Stimulated activated naive CD8-positive, alpha-beta T cell treated with anti-CD3 and anti-CD28 coated beads, Interleukin-15, Interleukin-2, amounts not matched to agents 100 ng/mL and 50 ng/mL, for 24 hours (primary cell): ENCODE measurements at regions not wholly inside any gene's neighbourhood (a gene's known extent, or its start where the extent isn't known, plus 50 kb on each side); places are given as distances from the start of the nearest gene placed in this dataset.
"Not testable (repeated sequence)": the region's sequence is repeated elsewhere in the genome, so short reads cannot be mapped to it uniquely, and the experiment has no call there.

Source experiments
- H3K27ac Mint-ChIP-seq: one replicate; pipeline ENCODE4 v1.8.0; 2021; ENCODE audit warnings: mild to moderate bottlenecking, mixed read lengths
- H3K27me3 Mint-ChIP-seq: one replicate; pipeline ENCODE4 v1.8.0; 2021; ENCODE audit warnings: mixed read lengths
- H3K36me3 Mint-ChIP-seq: one replicate; pipeline ENCODE4 v1.8.0; 2021; ENCODE audit warnings: low read depth, mixed read lengths
- H3K4me1 Mint-ChIP-seq: one replicate; pipeline ENCODE4 v1.8.0; 2021; ENCODE audit warnings: low read depth, mixed read lengths
- H3K4me3 Mint-ChIP-seq: one replicate; pipeline ENCODE4 v1.8.0; 2021; ENCODE audit warnings: mild to moderate bottlenecking, mixed read lengths
- H3K9me3 Mint-ChIP-seq: one replicate; pipeline ENCODE4 v1.8.0; 2021; ENCODE audit warnings: mixed read lengths

GRCh38 chr12:73452672-73453469 is 1084.8 kb upstream of the ATXN7L3B start:
- Mint-ChIP-seq H3K9me3 (peaks cover 5% of the 10 kb centered on the region), H3K4me1 (no peaks in the 10 kb centered on the region), H3K27ac (no peak overlapping the region), H3K4me3 (no peak overlapping the region), H3K27me3 (no peaks in the 10 kb centered on the region), H3K36me3 (no peaks in the 10 kb centered on the region)

DNA sequence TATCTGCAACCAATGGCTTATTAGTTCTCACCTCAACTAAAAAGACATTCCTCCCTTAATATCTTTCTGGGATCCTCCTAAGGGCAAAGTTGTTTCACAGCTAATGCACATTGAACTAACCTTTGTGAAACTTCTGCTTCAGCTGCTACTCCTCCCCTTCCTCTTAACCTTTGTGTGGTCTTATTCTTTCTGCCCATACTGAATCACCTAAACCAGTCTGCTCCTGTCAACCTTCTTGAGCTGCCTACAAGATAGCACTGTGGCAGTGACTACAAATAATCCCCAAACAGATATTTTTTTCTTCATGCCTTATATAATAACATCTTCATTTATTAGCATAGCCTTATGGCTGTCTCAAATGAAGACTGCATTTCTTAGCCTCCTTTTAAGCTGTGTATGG is 1077.4 kb upstream of the ATXN7L3B start:
- H3K9me3 Mint-ChIP-seq = no peaks in the 10 kb centered on the region
- no peaks in the 10 kb centered on the region for H3K27me3 Mint-ChIP-seq
- no peak overlapping the region for H3K27ac Mint-ChIP-seq
- no peaks in the 10 kb centered on the region for H3K36me3 Mint-ChIP-seq
- no peak overlapping the region for H3K4me3 Mint-ChIP-seq
- no peaks in the 10 kb centered on the region for H3K4me1 Mint-ChIP-seq

GRCh38 chr12:73465106-73465505 is 1072.5 kb upstream of the ATXN7L3B start:
- Mint-ChIP-seq H3K27me3 (no peaks in the 10 kb centered on the region), H3K36me3 (no peaks in the 10 kb centered on the region), H3K4me1 (no peaks in the 10 kb centered on the region), H3K4me3 (no peak overlapping the region), H3K9me3 (peaks cover 4% of the 10 kb centered on the region), H3K27ac (no peak overlapping the region)

- H3K4me3 Mint-ChIP-seq = no peak overlapping the region
- no peaks in the 10 kb centered on the region for H3K36me3 Mint-ChIP-seq
- no peak overlapping the region for H3K27ac Mint-ChIP-seq
- peaks cover 16% of the 10 kb centered on the region for H3K9me3 Mint-ChIP-seq
- no peaks in the 10 kb centered on the region for H3K4me1 Mint-ChIP-seq
- no peaks in the 10 kb centered on the region for H3K27me3 Mint-ChIP-seq
Measured at GRCh38 chr12:73486256-73486655, 1051.4 kb upstream of the ATXN7L3B start.

DNA sequence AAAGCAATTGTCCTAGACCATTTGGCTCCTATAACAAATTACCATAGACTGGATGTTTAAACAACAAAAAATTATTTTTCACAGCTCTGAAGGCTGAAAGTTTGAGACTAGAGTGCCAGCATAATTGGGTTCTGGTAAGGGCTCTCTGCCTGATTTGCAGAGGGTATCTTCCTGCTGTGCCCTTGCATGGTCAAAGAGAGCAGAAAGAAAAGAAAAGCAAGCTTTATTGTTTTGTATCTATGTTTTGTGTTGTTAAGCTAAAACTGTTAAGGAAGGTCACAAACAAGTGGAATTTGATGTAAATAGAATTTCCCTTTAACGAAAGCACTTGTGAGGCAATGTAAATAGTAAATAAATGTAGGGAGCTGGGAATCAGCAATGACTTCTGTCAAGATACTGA is 1031.0 kb upstream of the ATXN7L3B start:
- Mint-ChIP-seq H3K27ac (no peak overlapping the region), H3K9me3 (peaks cover 11% of the 10 kb centered on the region), H3K36me3 (no peaks in the 10 kb centered on the region), H3K4me1 (no peaks in the 10 kb centered on the region), H3K4me3 (no peak overlapping the region), H3K27me3 (no peaks in the 10 kb centered on the region)

DNA sequence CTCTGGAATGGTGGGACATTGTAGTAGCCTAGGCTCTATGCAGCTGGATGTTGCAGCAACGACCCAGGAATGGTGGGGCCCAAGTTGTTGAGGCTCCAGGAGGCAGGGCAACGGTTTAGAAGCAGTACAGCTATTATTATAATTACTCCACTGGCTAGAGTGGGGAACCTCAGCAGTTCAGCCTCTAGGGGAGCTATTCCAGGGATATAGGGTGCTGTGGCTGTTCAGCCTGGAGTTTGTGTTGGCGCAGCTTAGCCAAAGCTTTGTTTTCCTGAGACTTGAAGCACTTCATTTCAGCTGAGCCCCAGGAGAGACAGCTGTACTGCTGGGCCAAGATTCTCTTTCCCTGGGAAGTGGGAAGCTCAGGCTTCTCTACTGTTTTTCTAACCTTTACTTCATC is 1023.0 kb upstream of the ATXN7L3B start:
- Mint-ChIP-seq H3K27me3 (no peaks in the 10 kb centered on the region), H3K4me1 (no peaks in the 10 kb centered on the region), H3K27ac (no peak overlapping the region)

GRCh38 chr12:73517859-73518258 is 1019.8 kb upstream of the ATXN7L3B start:
- Mint-ChIP-seq H3K27me3 (no peaks in the 10 kb centered on the region), H3K4me1 (no peaks in the 10 kb centered on the region), H3K9me3 (peaks cover 10% of the 10 kb centered on the region), H3K36me3 (no peaks in the 10 kb centered on the region), H3K27ac (no peak overlapping the region), H3K4me3 (no peak overlapping the region)

More for the DNA sequence above, 1023.0 kb upstream of the ATXN7L3B start:
- Mint-ChIP-seq H3K4me3 (no peak overlapping the region), H3K36me3 (no peaks in the 10 kb centered on the region), H3K9me3 (peaks cover 5% of the 10 kb centered on the region)

DNA sequence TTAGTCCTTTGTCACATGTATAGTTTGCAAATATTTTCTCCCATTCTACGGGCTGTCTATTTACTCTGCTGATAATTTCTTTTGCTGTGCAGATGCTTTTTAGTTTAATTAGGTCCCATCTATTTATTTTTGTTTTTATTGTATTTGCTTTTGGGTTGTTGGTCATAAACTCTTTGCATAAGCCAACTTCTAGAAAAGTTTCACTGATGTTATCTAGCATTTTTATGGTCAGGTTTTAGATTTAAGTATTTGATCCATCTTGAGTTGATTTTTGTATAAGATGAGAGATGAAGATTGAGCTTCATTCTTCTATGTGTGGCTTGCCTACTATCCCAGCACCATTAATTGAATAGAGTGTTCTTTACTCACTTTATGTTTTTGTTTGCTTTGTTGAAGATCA is 1008.4 kb upstream of the ATXN7L3B start:
- H3K27ac Mint-ChIP-seq = no peak overlapping the region
- H3K4me1 Mint-ChIP-seq = no peaks in the 10 kb centered on the region
- no peak overlapping the region for H3K4me3 Mint-ChIP-seq
- H3K27me3 Mint-ChIP-seq = no peaks in the 10 kb centered on the region
- no peaks in the 10 kb centered on the region for H3K36me3 Mint-ChIP-seq
- peaks cover 5% of the 10 kb centered on the region for H3K9me3 Mint-ChIP-seq

DNA sequence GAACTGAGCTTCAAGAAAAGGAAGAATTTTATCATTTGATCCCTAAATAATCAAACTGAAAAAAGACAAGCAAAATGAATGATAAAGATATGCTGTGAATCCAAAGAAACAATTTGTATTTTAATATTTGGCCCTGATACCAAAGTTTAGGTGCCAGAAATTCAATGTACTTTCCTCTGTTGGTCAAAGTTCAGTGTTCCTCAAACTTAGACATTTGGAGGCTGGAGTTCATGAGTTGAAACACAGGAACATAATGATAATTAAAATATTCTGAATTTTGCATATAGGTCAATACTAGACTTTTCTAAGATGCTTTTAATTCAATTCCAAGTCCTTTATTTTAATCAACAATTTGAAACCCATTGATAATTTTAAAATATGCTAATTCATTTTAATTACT is 1007.7 kb upstream of the ATXN7L3B start:
- Mint-ChIP-seq H3K27me3 (no peaks in the 10 kb centered on the region), H3K9me3 (peaks cover 5% of the 10 kb centered on the region), H3K36me3 (no peaks in the 10 kb centered on the region), H3K27ac (no peak overlapping the region), H3K4me1 (no peaks in the 10 kb centered on the region), H3K4me3 (no peak overlapping the region)

DNA sequence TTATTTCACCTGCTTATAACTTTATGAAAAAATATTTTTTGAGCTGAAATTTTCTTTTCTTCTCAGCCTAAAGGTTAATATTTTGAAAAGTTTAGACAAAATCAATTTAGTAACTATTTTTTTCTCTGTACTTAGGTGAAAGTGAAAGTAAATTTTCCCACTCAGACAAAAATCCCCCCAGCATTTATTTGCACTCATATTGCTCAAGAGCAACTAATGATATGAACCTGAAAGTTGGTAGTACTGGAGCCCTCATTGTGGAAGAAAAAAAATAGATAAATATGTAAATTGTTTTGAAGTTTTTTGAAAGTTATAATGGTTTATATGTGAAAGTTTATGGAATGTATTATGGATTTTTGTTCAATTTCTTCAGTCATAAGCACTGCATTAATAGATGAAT is 1005.9 kb upstream of the ATXN7L3B start:
- Mint-ChIP-seq H3K27me3 (no peaks in the 10 kb centered on the region), H3K27ac (no peak overlapping the region), H3K9me3 (peaks cover 5% of the 10 kb centered on the region), H3K4me1 (no peaks in the 10 kb centered on the region), H3K4me3 (no peak overlapping the region), H3K36me3 (no peaks in the 10 kb centered on the region)

DNA sequence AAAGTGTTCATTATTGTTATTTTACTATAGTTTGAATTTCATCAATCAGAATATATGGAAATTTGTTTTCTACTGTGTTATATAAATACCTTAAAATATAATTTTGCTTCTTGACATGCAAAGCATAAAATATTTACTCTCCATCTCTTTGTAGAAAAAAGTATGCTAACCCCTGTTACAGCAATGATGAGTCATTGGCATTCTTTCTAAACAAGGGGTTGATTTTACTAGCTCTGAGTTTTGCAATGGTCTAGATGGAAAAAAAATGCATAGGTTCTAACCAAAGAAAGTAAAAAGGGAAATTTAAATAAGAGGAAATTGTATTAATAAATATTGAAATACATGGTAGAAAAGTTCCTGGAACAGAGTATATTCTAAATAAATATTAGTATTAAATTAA is 990.2 kb upstream of the ATXN7L3B start:
- no peak overlapping the region for H3K27ac Mint-ChIP-seq
- H3K27me3 Mint-ChIP-seq = no peaks in the 10 kb centered on the region

GRCh38 chr12:73585136-73585535 is 952.5 kb upstream of the ATXN7L3B start:
- Mint-ChIP-seq H3K27ac (no peak overlapping the region), H3K36me3 (no peaks in the 10 kb centered on the region), H3K4me1 (no peaks in the 10 kb centered on the region), H3K27me3 (no peaks in the 10 kb centered on the region), H3K9me3 (peaks cover 9% of the 10 kb centered on the region), H3K4me3 (no peak overlapping the region)

More for the DNA sequence above, 990.2 kb upstream of the ATXN7L3B start:
- no peak overlapping the region for H3K4me3 Mint-ChIP-seq
- no peaks in the 10 kb centered on the region for H3K36me3 Mint-ChIP-seq
- no peaks in the 10 kb centered on the region for H3K4me1 Mint-ChIP-seq
- H3K9me3 Mint-ChIP-seq = peaks cover 7% of the 10 kb centered on the region

GRCh38 chr12:73589220-73589619 is 948.4 kb upstream of the ATXN7L3B start:
- H3K9me3 Mint-ChIP-seq = peaks cover 14% of the 10 kb centered on the region
- no peaks in the 10 kb centered on the region for H3K4me1 Mint-ChIP-seq
- H3K4me3 Mint-ChIP-seq = no peak overlapping the region
- no peaks in the 10 kb centered on the region for H3K27me3 Mint-ChIP-seq
- no peaks in the 10 kb centered on the region for H3K36me3 Mint-ChIP-seq
- no peak overlapping the region for H3K27ac Mint-ChIP-seq

- Mint-ChIP-seq H3K4me1 (no peaks in the 10 kb centered on the region), H3K4me3 (no peak overlapping the region), H3K27me3 (no peaks in the 10 kb centered on the region), H3K27ac (no peak overlapping the region), H3K9me3 (peaks cover 6% of the 10 kb centered on the region), H3K36me3 (no peaks in the 10 kb centered on the region)
Measured at GRCh38 chr12:73598626-73599025, 939.0 kb upstream of the ATXN7L3B start.

DNA sequence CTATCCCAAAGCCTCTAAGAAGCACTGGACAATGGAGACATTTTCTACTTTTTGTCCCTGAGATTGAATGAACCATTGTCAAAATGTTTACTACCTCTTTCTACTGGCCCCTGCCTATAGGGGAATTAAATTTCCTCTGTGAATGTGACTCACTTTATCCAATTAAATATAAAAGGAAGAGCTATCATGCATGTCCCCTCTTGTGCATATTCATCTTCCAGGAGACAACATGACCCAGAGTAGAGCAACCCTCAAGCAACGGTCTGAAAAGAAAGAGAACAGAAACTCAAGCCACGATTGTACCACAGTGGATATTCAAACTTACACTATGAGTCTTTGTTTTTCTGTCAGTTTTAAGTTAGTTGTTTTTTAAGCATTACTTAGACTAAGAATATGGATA is 938.4 kb upstream of the ATXN7L3B start:
- Mint-ChIP-seq H3K27me3 (no peaks in the 10 kb centered on the region), H3K9me3 (peaks cover 6% of the 10 kb centered on the region), H3K4me1 (no peaks in the 10 kb centered on the region), H3K36me3 (no peaks in the 10 kb centered on the region), H3K27ac (no peak overlapping the region), H3K4me3 (no peak overlapping the region)

- not testable (repeated sequence) for H3K27me3 Mint-ChIP-seq, H3K36me3 Mint-ChIP-seq, H3K4me3 Mint-ChIP-seq, H3K4me1 Mint-ChIP-seq, H3K27ac Mint-ChIP-seq
- H3K9me3 Mint-ChIP-seq = peaks cover 10% of the 10 kb centered on the region
Measured at GRCh38 chr12:73605925-73606324, 931.7 kb upstream of the ATXN7L3B start.
